GM10248 (cell line): ENCODE measurements at regions not wholly inside any gene's neighbourhood (a gene's known extent, or its start where the extent isn't known, plus 50 kb on each side); places are given as distances from the start of the nearest gene placed in this dataset.

Experiments used
- CTCF ChIA-PET: fragments of 300-600 bp; sonication (Branson Sonifier 250); formaldehyde crosslinking; extraction: SDS; loops from one replicate; lab custom pipeline; 2021; ENCODE audit warnings: antibody characterized with exemption; lab: Yijun Ruan, JAX
- POLR2A ChIA-PET: fragments of 350-650 bp; sonication (Branson Sonifier 250); formaldehyde crosslinking; extraction: SDS; loops from one replicate; lab custom pipeline; 2020; ENCODE audit warnings: antibody characterized with exemption; lab: Yijun Ruan, JAX
- DNase-seq: peaks from one replicate; pipeline ENCODE4 v3.0.0; 2012; ENCODE audit errors: extremely low spot score
- CTCF ChIP-seq: IDR thresholded peaks from 2 replicates; pipeline ENCODE4 v1.5.1; 2012; ENCODE audit warnings: mild to moderate bottlenecking, low read depth; ENCODE audit errors: extremely low read depth, missing control alignments, control extremely low read depth

DNA sequence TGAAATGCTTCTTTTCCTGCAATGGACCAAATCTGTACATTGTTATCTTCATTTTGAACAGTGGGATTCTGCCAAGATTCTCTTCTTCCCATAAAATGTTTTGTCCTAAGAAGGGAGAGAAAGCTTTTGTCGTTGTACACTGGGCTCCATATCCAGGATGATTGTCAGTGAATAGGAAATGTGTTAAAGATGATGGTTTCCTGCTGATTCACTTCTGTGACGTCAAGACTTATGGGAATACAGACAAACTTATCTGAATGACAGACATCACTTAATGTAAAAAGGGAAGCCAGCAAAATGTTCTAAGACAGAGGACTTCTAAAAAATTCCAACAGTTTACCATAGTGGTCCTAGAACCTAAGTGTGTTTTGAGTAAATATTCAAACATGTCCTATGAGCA, 53.7 kb upstream of the HPF1 start:
- TF ChIP-seq CTCF = no peak
- no peak for DNase-seq
- ChIA-PET CTCF (interaction anchor here (0.7 to 3.7 kb wide), 19 partner anchors 9 to 252 kb away, joined by 3 to 57 read pairs (median 6); partner anchors contain the start of gene NEK1), POLR2A (no interaction called here)

GRCh38 chr4:169810325-169811323, 52.9 kb upstream of the HPF1 start:
- DNase-seq = peak; percentile 60
- POLR2A ChIA-PET = no interaction called here
- CTCF ChIA-PET = interaction anchor here (0.7 to 3.7 kb wide), 46 partner anchors 9 to 1627 kb away, joined by 3 to 57 read pairs (median 4); partner anchors contain the start of gene NEK1
- TF ChIP-seq CTCF = peak; percentile 75

- CTCF ChIA-PET = interaction anchor here (0.9 to 3.7 kb wide), 2 partner anchors 241 kb away, joined by 3 to 57 read pairs; no protein-coding TSS in a partner anchor
These were observed 50.3 kb upstream of the HPF1 start for GRCh38 chr4:169807934-169808509.

More at GRCh38 chr4:169807934-169808509, 50.3 kb upstream of the HPF1 start:
- POLR2A ChIA-PET = no interaction called here
- DNase-seq = no peak
- no peak for TF ChIP-seq CTCF
